KMS-11 (cell line): ENCODE measurements at regions not wholly inside any gene's neighbourhood (a gene's known extent, or its start where the extent isn't known, plus 50 kb on each side); places are given as distances from the start of the nearest gene placed in this dataset.

ENCODE experiments used
- H2AFZ ChIP-seq: fragments of 200-600 bp; sonication (generic); 2 replicates; pipeline ENCODE4 v1.6.1; 2016; ENCODE audit warnings: antibody characterized with exemption, mixed run types, low read depth
- H3K27ac ChIP-seq: fragments of 200-600 bp; sonication (generic); 2 replicates; pipeline ENCODE4 v1.6.1; 2016; ENCODE audit warnings: mild to moderate bottlenecking, mixed run types
- H3K27me3 ChIP-seq: fragments of 200-600 bp; sonication (generic); 2 replicates; pipeline ENCODE4 v1.6.1; 2017; ENCODE audit warnings: mild to moderate bottlenecking, low read depth, mixed run types, moderate library complexity; ENCODE audit not compliant: insufficient read depth
- H3K36me3 ChIP-seq: fragments of 200-600 bp; sonication (generic); 2 replicates; pipeline ENCODE4 v1.6.1; 2017; ENCODE audit warnings: mild to moderate bottlenecking, mixed run types; ENCODE audit not compliant: insufficient read depth
- H3K4me1 ChIP-seq: fragments of 200-600 bp; sonication (generic); 2 replicates; pipeline ENCODE4 v1.6.1; 2016; ENCODE audit warnings: mild to moderate bottlenecking, low read depth, mixed run types; ENCODE audit not compliant: poor library complexity, severe bottlenecking
- H3K4me2 ChIP-seq: fragments of 200-600 bp; sonication (generic); 2 replicates; pipeline ENCODE4 v1.7.0; 2016; ENCODE audit warnings: mild to moderate bottlenecking, mixed run types
- H3K4me3 ChIP-seq: fragments of 200-600 bp; sonication (generic); IDR thresholded peaks from 2 replicates; pipeline ENCODE4 v1.6.1; 2017; ENCODE audit warnings: low read depth, low read length, mixed read lengths; ENCODE audit not compliant: insufficient read depth
- H3K79me2 ChIP-seq: fragments of 200-600 bp; sonication (generic); 2 replicates; pipeline ENCODE4 v1.6.1; 2016; ENCODE audit warnings: low read depth, mixed run types; ENCODE audit not compliant: insufficient read depth
- H3K9ac ChIP-seq: fragments of 200-600 bp; sonication (generic); 2 replicates; pipeline ENCODE4 v1.6.1; 2016; ENCODE audit warnings: mild to moderate bottlenecking, mixed run types
- H4K20me1 ChIP-seq: fragments of 200-600 bp; sonication (generic); 2 replicates; pipeline ENCODE4 v1.6.1; 2016; ENCODE audit warnings: mild to moderate bottlenecking, mixed run types; ENCODE audit not compliant: insufficient read depth
- CTCF ChIP-seq: fragments of 200-600 bp; sonication (generic); conservative IDR thresholded peaks from 2 replicates; pipeline ENCODE4 v1.6.1; 2017; ENCODE audit warnings: low read depth, mild to moderate bottlenecking, antibody characterized with exemption, low read length, moderate library complexity, mixed read lengths

GRCh38 chr15:70260580-70260979, 162.9 kb upstream of the TLE3 start:
- Histone ChIP-seq H3K9ac (no peak overlapping the region), H3K36me3 (no peaks in the 10 kb centered on the region), H2AFZ (no peak overlapping the region), H3K4me1 (no peaks in the 10 kb centered on the region), H3K27me3 (no peaks in the 10 kb centered on the region), H3K79me2 (no peaks in the 10 kb centered on the region), H3K4me2 (no peak overlapping the region), H3K4me3 (no peak overlapping the region), H3K27ac (no peak overlapping the region), H4K20me1 (no peaks in the 10 kb centered on the region)
- TF ChIP-seq CTCF = no peak

- Histone ChIP-seq H3K4me3 (no peak overlapping the region), H3K27me3 (no peaks in the 10 kb centered on the region), H3K4me1 (no peaks in the 10 kb centered on the region), H3K79me2 (no peaks in the 10 kb centered on the region), H3K9ac (no peak overlapping the region), H3K4me2 (no peak overlapping the region), H3K27ac (no peak overlapping the region), H4K20me1 (no peaks in the 10 kb centered on the region), H2AFZ (no peak overlapping the region), H3K36me3 (no peaks in the 10 kb centered on the region)
- no peak for TF ChIP-seq CTCF
These were observed 162.2 kb upstream of the TLE3 start for GRCh38 chr15:70259640-70260508.

GRCh38 chr15:70259028-70259424, 161.3 kb upstream of the TLE3 start:
- H3K4me1 ChIP-seq = no peaks in the 10 kb centered on the region
- no peak overlapping the region for H3K4me3 ChIP-seq
- TF ChIP-seq CTCF = no peak
- no peak overlapping the region for H3K4me2 ChIP-seq
- H4K20me1 ChIP-seq = no peaks in the 10 kb centered on the region
- H3K27me3 ChIP-seq = no peaks in the 10 kb centered on the region
- no peaks in the 10 kb centered on the region for H3K36me3 ChIP-seq
- H3K9ac ChIP-seq = no peak overlapping the region
- no peak overlapping the region for H3K27ac ChIP-seq
- no peak overlapping the region for H2AFZ ChIP-seq
- H3K79me2 ChIP-seq = no peaks in the 10 kb centered on the region

GRCh38 chr15:70258369-70259027, 160.8 kb upstream of the TLE3 start:
- Histone ChIP-seq H3K9ac (no peak overlapping the region), H3K36me3 (no peaks in the 10 kb centered on the region), H3K27ac (no peak overlapping the region), H3K79me2 (no peaks in the 10 kb centered on the region), H3K4me3 (no peak overlapping the region), H2AFZ (no peak overlapping the region), H3K27me3 (no peaks in the 10 kb centered on the region), H4K20me1 (no peaks in the 10 kb centered on the region), H3K4me2 (no peak overlapping the region), H3K4me1 (no peaks in the 10 kb centered on the region)
- TF ChIP-seq CTCF = no peak
